ENCODE measurements at regions not wholly inside any gene's neighbourhood (a gene's known extent, or its start where the extent isn't known, plus 50 kb on each side); places are given as distances from the start of the nearest gene placed in this dataset.

GRCh38 chr3:23647706-23648258, 158.0 kb upstream of the UBE2E1 start:
- H3K27me3 ChIP-seq: no peaks in the 10 kb centered on the region
- no peak for DNase-seq
- no peak overlapping the region for H3K27ac ChIP-seq
- intact Hi-C loops (cut with DNase I; ENCODE audit: low total_unique reads): no loop called here
- peaks cover 0 to 6% (median 0%) of the 10 kb centered on the region in 4 donors for H3K4me1 ChIP-seq
- H3K36me3 ChIP-seq: no peaks in the 10 kb centered on the region
- H3K9me3 ChIP-seq: no peaks in the 10 kb centered on the region
- H3K4me3 ChIP-seq: no peak overlapping the region
- TF ChIP-seq EP300 (IDR thresholded peaks at IDR 0.05): no peak
- TF ChIP-seq CTCF (IDR thresholded peaks at IDR 0.05): no peak
- no peak for TF ChIP-seq POLR2AphosphoS5 (IDR thresholded peaks at IDR 0.05)
- WGBS, 5 donors: 95 to 98% (median 96%) methylated on average over 6 of the region's 6 CpGs

GRCh38 chr3:23648326-23648995, 157.3 kb upstream of the UBE2E1 start:
- Histone ChIP-seq H3K36me3 (no peaks in the 10 kb centered on the region), H3K27me3 (no peaks in the 10 kb centered on the region), H3K4me3 (no peak overlapping the region), H3K27ac (no peak overlapping the region), H3K9me3 (no peaks in the 10 kb centered on the region), H3K4me1 (peaks cover 0 to 6% (median 0%) of the 10 kb centered on the region in 4 donors)
- DNase-seq: peak in 1 of 2 donors; percentile 27
- WGBS, 5 donors: 65 to 74% (median 65%) methylated on average over 5 of the region's 5 CpGs
- TF ChIP-seq CTCF (IDR thresholded peaks at IDR 0.05) (no peak), POLR2A (IDR thresholded peaks at IDR 0.05) (no peak), POLR2AphosphoS5 (IDR thresholded peaks at IDR 0.05) (no peak), EP300 (IDR thresholded peaks at IDR 0.05) (no peak)
- intact Hi-C loops (cut with DNase I; ENCODE audit: low total_unique reads): no loop called here

GRCh38 chr3:23648996-23649395, 156.8 kb upstream of the UBE2E1 start:
- H3K4me3 ChIP-seq: no peak overlapping the region
- intact Hi-C loops (cut with DNase I; ENCODE audit: low total_unique reads): no loop called here
- peaks cover 0 to 6% (median 0%) of the 10 kb centered on the region in 4 donors for H3K4me1 ChIP-seq
- no peaks in the 10 kb centered on the region for H3K27me3 ChIP-seq
- TF ChIP-seq POLR2AphosphoS5 (IDR thresholded peaks at IDR 0.05) (no peak), POLR2A (IDR thresholded peaks at IDR 0.05) (no peak), CTCF (IDR thresholded peaks at IDR 0.05) (no peak), EP300 (IDR thresholded peaks at IDR 0.05) (no peak)
- H3K27ac ChIP-seq: no peak overlapping the region
- no peaks in the 10 kb centered on the region for H3K36me3 ChIP-seq
- H3K9me3 ChIP-seq: no peaks in the 10 kb centered on the region
- peak in 1 of 2 donors; percentile 19 for DNase-seq
- 17 to 49% (median 39%) methylated on average over 4 of the region's 4 CpGs for WGBS, 5 donors

GRCh38 chr3:23649448-23649847, 156.3 kb upstream of the UBE2E1 start:
- Histone ChIP-seq H3K4me3 (no peak overlapping the region), H3K4me1 (peaks cover 0 to 6% (median 0%) of the 10 kb centered on the region in 4 donors), H3K36me3 (no peaks in the 10 kb centered on the region), H3K9me3 (no peaks in the 10 kb centered on the region), H3K27me3 (no peaks in the 10 kb centered on the region), H3K27ac (no peak overlapping the region)
- 55 to 78% (median 65%) methylated on average over 3 of the region's 3 CpGs for WGBS, 5 donors
- DNase-seq: no peak
- intact Hi-C loops (cut with DNase I; ENCODE audit: low total_unique reads): no loop called here
- no peak for TF ChIP-seq POLR2A (IDR thresholded peaks at IDR 0.05)
- TF ChIP-seq CTCF (IDR thresholded peaks at IDR 0.05): no peak
- TF ChIP-seq EP300 (IDR thresholded peaks at IDR 0.05): no peak
- TF ChIP-seq POLR2AphosphoS5 (IDR thresholded peaks at IDR 0.05): no peak
